GDM1 (cell line): ENCODE measurements at regions not wholly inside any gene's neighbourhood (a gene's known extent, or its start where the extent isn't known, plus 50 kb on each side); places are given as distances from the start of the nearest gene placed in this dataset.
"Not testable (repeated sequence)": the region's sequence is repeated elsewhere in the genome, so short reads cannot be mapped to it uniquely, and the experiment has no call there.

ENCODE experiments used
- DNase-seq: peaks from one replicate; lab custom pipeline; 2025; lab: John Stamatoyannopoulos, UW

DNA sequence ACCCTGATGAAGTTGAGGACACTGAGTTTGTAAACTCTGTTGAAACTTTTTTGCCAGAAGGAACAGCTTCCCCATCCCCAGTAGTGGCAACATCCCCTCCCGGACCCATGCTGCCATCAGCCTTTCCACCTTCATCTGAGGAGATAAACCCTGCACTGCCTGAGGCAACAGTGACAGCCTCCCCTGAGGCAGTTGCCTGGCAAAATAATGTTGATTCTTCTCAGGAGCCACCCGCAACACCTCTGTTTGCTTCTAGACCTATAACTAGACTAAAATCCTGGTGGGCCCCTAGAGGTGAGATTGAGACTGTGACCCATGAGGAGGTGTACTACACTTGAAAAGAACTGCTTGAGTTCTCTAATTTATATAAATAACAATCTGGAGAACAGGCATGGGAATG lies 597.6 kb upstream of the NR3C2 start:
- not testable (repeated sequence) for DNase-seq

DNA sequence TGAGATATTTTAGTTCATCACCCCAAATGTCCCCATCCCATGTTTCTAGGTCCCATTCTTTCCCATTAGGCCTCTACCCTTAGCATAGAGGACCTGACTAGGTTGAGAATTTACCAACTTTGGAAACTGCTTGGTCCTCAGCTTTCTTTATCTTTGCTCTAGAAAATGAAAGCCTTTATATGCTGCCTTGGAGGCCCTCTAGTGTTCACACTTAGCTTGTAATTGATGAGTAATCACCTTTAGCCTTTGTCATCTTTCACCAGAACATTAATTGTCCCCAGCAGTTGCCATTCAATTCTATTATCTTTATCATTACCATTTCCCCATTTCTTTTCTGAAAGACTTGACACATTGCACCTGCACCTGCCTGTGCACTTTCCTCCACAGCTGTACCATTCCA lies 589.2 kb upstream of the NR3C2 start:
- no peak for DNase-seq

- no peak for DNase-seq
Measured at GRCh38 chr4:149029056-149029651, 586.9 kb upstream of the NR3C2 start.

- no peak for DNase-seq
Measured at GRCh38 chr4:149026696-149027095, 584.5 kb upstream of the NR3C2 start.

DNA sequence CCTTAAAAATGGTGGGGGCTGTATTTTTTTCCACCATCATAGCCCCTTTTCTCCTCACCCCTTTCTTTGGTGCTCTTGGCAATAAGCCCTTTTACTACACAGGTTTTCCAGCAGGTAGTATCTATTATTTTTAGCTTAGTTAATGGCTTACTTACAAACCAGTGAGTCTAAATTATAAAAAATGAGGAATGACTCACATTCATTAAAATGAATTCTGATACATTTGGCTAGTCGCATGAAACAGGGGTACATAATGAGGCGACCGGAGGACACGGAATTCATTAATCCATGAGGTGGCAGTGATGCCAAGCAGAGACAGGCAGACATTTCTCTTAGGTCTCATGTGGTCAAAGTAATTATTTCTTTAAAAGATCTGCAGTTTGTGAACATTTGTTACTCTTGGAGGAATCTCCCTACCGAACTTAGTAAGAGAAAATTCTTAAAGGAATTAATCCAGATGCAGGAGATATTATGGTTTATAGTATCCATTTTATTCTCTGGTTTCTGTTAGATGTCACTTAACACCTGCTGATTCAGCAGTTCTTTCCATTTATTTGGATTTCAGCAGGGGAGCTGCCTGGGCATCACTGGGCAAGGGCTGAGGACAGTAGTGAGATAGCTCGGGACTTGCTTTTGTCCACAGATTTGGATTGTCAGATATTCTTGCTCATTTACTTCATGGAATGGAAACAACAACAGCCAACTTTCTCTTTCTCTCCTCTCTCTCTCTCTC lies 575.0 kb upstream of the NR3C2 start:
- DNase-seq = no peak

GRCh38 chr4:149009223-149009622 lies 567.0 kb upstream of the NR3C2 start:
- no peak for DNase-seq

GRCh38 chr4:149008415-149009025 lies 566.3 kb upstream of the NR3C2 start:
- DNase-seq = no peak

DNA sequence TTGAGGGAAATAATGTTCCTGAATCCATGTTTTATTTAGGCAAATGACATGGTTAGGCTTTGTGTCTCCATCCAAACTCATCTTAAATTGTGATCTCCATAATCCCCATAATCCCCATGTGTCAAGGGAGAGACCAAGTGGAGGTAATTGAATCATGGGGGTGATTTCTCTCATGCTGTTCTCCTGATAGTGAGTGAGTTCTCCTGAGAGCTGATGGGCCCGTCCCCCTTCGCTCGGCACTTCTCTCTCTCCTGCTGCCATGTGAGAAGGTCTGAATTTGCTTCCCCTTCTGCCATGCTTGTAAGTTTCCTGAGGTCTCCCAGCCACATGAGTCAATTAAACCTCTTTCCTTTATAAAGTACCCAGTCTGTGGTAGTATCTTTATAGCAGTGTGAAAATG lies 563.0 kb upstream of the NR3C2 start:
- no peak for DNase-seq

DNA sequence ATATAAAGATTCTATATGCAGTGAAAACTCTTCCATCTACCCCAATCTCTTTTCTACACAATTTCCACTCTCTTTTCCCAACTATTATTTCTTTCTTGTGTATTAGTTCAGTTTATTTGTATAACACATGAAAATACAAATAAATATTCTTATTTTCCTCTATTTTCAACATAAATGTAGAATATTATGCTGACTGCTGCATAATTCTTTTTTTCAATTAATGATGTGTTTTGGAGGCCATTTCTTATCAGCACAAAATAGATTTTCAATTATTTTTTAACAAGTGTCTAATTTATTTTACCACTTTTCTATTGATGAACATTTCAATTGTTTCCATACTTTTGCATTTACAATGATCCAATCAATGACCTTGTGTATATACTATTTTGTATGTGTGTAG lies 557.7 kb upstream of the NR3C2 start:
- DNase-seq = no peak

DNA sequence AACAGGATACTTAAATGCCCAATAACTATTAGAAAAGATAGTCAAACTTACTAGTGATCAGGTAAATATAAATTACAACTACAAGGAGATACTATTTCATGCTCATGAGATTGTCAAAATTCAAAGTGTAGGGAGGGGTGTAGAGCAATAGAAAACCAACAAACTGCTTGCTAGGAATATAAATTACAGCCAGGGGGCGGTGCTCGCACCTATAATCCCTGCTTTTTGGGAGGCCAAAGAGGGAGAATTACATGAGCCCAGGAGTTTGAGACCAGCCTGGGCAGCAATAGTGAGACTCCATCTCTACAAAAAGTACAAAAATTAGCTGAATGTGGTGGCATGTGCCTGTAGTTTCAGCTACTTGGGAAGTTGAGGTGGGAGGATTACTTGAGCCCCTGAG lies 556.5 kb upstream of the NR3C2 start:
- DNase-seq = no peak

DNA sequence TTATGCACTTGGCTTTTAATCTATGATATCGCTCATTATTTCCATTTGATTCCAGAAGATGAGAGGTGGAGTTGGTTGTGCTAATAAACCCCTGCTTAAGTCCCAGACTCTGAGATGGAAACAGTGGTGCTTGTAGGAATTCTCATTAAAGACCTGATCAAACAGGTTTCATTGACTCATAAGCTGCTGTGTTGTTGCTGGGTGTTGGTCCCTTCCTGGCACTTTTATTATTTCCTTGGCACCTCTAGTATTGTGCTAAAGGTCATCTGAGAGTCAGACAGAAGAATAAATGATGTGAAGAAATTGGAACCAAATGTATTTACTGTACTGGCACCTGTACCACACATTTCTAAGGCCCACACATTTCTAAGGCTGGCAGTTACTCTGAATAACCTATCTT lies 544.7 kb upstream of the NR3C2 start:
- no peak for DNase-seq

DNA sequence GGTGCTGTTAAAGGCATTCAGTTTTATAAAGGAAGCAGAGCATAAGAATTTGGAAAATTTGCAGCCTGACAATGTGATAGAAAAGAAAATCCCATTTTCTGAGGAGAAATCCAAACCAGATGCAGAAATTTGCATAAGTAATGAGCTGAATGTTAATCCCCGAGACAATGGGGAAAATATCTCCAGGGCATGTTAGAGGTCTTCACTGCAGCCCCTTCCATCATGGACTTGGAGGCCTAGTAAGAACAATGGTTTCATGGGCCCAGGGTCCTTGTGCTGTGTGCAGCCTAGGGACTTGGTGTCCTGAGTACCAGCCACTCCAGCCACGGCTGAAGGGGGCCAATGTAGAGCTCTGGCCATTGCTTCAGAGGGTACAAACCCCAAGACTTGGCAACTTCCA lies 542.7 kb upstream of the NR3C2 start:
- DNase-seq = no peak

DNA sequence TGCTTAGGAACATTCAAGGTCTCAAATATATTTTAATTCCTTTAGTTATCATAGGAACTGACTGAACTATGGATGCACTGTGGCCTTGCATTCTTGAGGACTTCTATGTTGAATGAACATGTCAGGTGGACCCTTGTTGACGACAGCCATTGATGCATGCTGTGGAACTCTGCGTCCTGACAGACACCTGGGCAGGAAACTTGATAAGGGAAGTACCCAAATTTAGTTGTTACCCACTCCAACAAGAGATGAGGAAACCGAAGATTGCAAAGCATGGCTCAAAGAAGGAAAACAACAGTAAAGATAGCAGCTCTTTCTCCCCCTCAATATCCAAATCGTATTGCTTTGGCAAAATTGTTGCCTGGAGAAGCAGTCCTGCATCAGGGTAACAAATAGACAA lies 540.0 kb upstream of the NR3C2 start:
- DNase-seq = no peak

DNA sequence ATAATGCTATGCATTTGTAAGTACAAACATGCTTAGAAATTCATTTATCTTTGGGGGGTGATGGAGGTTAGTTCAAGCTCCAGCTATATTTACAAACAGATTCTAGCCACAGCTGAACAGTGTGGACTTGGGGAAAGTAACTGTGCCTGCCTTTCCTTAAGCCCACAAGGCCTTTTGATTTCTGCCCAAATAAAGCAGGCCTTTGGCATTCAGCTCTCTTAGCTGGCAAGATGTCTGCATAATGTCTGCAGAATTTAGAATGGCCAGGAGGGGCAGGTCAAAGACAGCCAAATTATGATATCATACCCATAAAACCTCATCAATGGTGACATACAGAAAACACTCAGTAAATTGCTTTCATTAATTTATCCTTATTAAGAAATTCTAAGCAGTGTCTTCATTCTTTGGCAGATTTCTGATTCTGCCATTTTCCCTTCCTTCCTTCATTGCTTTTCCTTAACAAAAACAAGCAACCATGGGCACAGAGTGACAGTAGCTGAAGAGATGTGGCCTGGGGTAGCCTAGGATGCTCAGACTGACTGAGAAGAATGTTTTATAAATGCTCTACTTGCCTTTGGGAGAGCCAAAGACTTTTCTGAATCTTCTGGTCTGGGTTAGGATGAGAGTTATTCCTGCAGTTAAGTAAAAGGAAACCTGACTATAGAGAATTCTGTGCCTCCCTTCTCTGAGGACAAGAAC lies 538.7 kb upstream of the NR3C2 start:
- DNase-seq = no peak

GRCh38 chr4:148978301-148978700 lies 536.1 kb upstream of the NR3C2 start:
- DNase-seq = no peak

GRCh38 chr4:148975464-148975863 lies 533.2 kb upstream of the NR3C2 start:
- no peak for DNase-seq

- DNase-seq = no peak
Measured at GRCh38 chr4:148965080-148965479, 522.9 kb upstream of the NR3C2 start.

GRCh38 chr4:148964456-148964855 lies 522.2 kb upstream of the NR3C2 start:
- DNase-seq = no peak

DNA sequence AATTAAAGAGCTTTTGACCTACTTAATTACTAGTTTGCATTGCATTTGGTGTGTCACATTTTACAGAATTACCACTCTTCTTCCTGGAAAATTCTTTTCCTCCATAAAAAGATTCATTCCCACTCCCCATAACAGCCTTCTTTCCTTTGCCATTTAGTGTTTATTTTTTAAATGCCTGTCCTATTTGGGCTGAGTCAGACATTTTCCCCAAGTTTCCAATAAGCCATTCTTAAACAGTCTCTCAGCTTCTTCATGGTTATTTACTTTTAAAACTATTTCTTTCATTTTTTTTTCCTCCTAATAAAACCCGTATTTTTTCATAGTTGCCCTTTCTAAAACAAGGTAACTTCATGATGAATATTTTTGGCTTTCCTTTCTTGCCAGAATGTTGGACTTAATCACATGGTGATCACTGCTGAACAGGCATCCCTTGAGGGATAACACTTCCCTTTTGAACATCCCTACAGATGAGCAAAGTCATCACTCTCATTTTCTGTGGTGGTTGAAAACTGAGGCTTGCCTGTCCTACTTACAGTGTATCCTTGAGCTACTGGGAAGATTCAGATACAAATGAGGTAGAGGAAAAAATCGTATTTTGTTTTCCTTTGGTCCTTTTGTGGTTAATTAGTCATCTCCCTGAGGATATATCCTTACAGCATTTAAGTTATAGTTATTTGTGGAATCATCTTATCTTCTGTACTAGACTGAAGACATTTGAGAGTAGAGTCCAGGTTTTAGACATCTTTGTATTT lies 520.5 kb upstream of the NR3C2 start:
- DNase-seq = no peak

- no peak for DNase-seq
Measured at GRCh38 chr4:148961526-148961925, 519.3 kb upstream of the NR3C2 start.

DNA sequence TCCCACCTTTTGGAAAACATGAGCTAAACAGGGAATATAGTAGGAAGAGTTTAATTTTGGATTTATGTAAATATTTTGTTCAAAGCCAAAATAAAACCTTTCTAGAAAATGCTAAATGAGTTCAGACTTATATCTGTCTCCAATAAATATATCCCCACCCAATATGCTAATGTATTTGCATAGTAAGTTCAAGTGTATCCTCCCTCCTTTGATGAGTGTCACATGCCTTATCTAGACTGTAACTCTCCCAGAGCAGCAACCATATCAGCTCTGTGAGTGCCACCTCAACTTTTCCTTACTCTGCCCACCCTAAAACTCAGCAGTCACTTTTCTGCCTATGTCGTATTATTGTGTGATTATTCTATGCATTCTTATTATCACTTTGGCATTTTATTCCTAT lies 516.1 kb upstream of the NR3C2 start:
- DNase-seq = no peak

DNA sequence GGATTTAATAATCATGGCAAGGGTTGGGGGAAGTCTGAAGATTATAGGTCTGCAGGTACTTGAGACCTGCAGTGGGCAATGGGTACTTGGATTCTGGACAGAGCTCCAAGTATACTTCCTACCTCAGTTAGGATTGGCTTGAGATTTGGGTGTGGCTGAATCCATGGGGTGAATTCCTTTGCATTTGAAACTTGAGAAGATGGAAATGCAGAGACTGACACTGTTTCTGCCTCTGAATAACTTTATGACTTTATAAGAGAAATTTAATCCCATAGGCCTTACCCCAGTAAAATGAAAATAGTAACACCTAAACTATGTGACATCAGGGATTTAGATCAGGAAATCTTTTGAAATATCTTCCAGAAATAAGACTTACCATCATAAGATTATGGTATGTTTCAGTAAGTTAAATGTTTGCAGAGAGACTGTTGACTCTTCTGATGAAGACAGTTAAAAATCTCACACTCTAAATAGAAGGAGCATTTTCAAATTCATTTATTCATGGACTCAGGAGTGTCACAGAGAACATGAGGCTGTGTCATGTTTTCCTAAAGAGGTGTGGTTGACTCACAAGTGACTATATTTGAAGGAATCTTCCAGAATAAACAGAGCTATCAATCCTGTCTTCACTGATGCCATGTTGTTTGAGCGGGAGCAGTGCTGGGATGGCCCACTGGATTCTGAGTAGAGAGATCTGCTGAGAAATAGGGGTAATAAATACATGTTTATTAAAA lies 513.5 kb upstream of the NR3C2 start:
- DNase-seq = no peak
